ENCODE measurements at regions not wholly inside any gene's neighbourhood (a gene's known extent, or its start where the extent isn't known, plus 50 kb on each side); places are given as distances from the start of the nearest gene placed in this dataset.

DNA sequence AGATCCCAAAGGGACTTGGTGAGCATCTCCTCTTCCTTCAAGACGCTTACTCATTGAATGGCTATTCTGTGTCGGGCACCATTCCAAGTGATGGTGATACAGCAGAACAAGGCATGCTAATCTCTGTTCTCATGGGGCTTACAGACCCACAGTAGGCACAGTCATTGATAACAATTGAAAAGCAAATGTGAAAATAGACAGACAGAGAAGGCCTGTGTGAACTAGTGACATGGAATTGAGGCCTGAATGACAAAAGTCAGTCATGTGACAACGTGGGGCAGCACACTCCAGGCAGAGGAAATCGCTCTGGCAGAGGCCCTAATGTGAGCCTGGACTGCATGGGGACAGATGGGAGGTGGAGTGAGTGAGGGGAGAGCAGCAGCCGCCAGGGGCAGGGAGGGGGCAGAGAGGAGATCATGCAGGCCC, 70.7 kb upstream of the CPLX2 start:
- TF ChIP-seq CTCF (IDR thresholded peaks at IDR 0.05) (no peak), POLR2A (IDR thresholded peaks at IDR 0.05) (no peak)
